ENCODE measurements at regions not wholly inside any gene's neighbourhood (a gene's known extent, or its start where the extent isn't known, plus 50 kb on each side); places are given as distances from the start of the nearest gene placed in this dataset.
"Not testable (repeated sequence)": the region's sequence is repeated elsewhere in the genome, so short reads cannot be mapped to it uniquely, and the experiment has no call there.

GRCh38 chr9:113665756-113666155, 202.2 kb downstream of the RGS3 start:
- DNase-seq = no peak

- DNase-seq = no peak
Measured at GRCh38 chr9:113668061-113668460, 204.5 kb downstream of the RGS3 start.

- no peak for DNase-seq
Measured at GRCh38 chr9:113669522-113670115, 206.1 kb downstream of the RGS3 start.

- DNase-seq = no peak
Measured at GRCh38 chr9:113673726-113674125, 202.4 kb upstream of the ZNF618 start.

GRCh38 chr9:113674436-113674835, 201.7 kb upstream of the ZNF618 start:
- DNase-seq = no peak

- no peak for DNase-seq
Measured at GRCh38 chr9:113675475-113675941, 200.6 kb upstream of the ZNF618 start.

- no peak for DNase-seq
Measured at GRCh38 chr9:113677057-113677456, 199.1 kb upstream of the ZNF618 start.

GRCh38 chr9:113677569-113677968, 198.5 kb upstream of the ZNF618 start:
- DNase-seq = no peak

- DNase-seq = no peak
Measured at GRCh38 chr9:113678119-113678858, 197.8 kb upstream of the ZNF618 start.

GRCh38 chr9:113678859-113679256, 197.3 kb upstream of the ZNF618 start:
- no peak for DNase-seq

- peak; percentile 33 for DNase-seq
Measured at GRCh38 chr9:113682297-113682771, 193.8 kb upstream of the ZNF618 start.

GRCh38 chr9:113685636-113686035, 190.5 kb upstream of the ZNF618 start:
- DNase-seq = not testable (repeated sequence)

GRCh38 chr9:113687107-113687679, 188.9 kb upstream of the ZNF618 start:
- DNase-seq = no peak

GRCh38 chr9:113687680-113688371, 188.3 kb upstream of the ZNF618 start:
- DNase-seq = no peak

GRCh38 chr9:113690055-113690740, 185.9 kb upstream of the ZNF618 start:
- no peak for DNase-seq

- DNase-seq = no peak
Measured at GRCh38 chr9:113692256-113692655, 183.9 kb upstream of the ZNF618 start.

GRCh38 chr9:113694912-113695311, 181.2 kb upstream of the ZNF618 start:
- no peak for DNase-seq

GRCh38 chr9:113695440-113695851, 180.7 kb upstream of the ZNF618 start:
- DNase-seq = peak; percentile 16

GRCh38 chr9:113695901-113696300, 180.2 kb upstream of the ZNF618 start:
- DNase-seq = no peak

GRCh38 chr9:113701774-113702755, 174.0 kb upstream of the ZNF618 start:
- no peak for DNase-seq

GRCh38 chr9:113705306-113705927, 170.7 kb upstream of the ZNF618 start:
- no peak for DNase-seq

All from CD4-positive, alpha-beta T cell treated with Interleukin-4 for 4 hours (primary cell).